Suprapubic skin (tissue), 4 donors: ENCODE measurements at regions not wholly inside any gene's neighbourhood (a gene's known extent, or its start where the extent isn't known, plus 50 kb on each side); places are given as distances from the start of the nearest gene placed in this dataset.

Experiments
- DNase-seq, 2 donors: peaks; one replicate each; pipeline ENCODE4 v3.0.0-alpha.2; 2019; ENCODE audit warnings: low spot score in 2 of 2
- H3K27ac ChIP-seq: fragments of 200-600 bp; sonication (generic); one replicate; pipeline ENCODE4 v1.5.1; 2019
- H3K27me3 ChIP-seq: fragments of 200-600 bp; sonication (generic); one replicate; pipeline ENCODE4 v1.5.1; 2019
- H3K36me3 ChIP-seq: fragments of 200-600 bp; sonication (generic); one replicate; pipeline ENCODE4 v1.5.1; 2019
- H3K4me1 ChIP-seq: fragments of 200-600 bp; sonication (generic); one replicate; pipeline ENCODE4 v1.5.1; 2019
- H3K4me3 ChIP-seq: fragments of 200-600 bp; sonication (generic); one replicate; pipeline ENCODE4 v1.5.1; 2019; ENCODE audit warnings: mild to moderate bottlenecking
- H3K9me3 ChIP-seq: fragments of 200-600 bp; sonication (generic); one replicate; pipeline ENCODE4 v1.5.1; 2019
- EP300 ChIP-seq: sonication (generic); formaldehyde crosslinking; IDR thresholded peaks from one replicate; pipeline ENCODE4 v1.6.1; 2017; ENCODE audit warnings: antibody characterized with exemption
- POLR2A ChIP-seq, 2 donors: fragments of 450-650 bp; IDR thresholded peaks; one replicate each; pipeline ENCODE4 v1.6.1; 2017; ENCODE audit warnings: antibody characterized with exemption in 2 of 2, mild to moderate bottlenecking in 2 of 2, moderate library complexity in 2 of 2
- POLR2AphosphoS5 ChIP-seq, 3 donors: sonication (generic); formaldehyde crosslinking; IDR thresholded peaks; one replicate each; pipeline ENCODE4 v1.6.1; 2017; ENCODE audit warnings: antibody characterized with exemption in 3 of 3
- WGBS: methylation state at CpG from one replicate; pipeline ENCODE4 v1.1.5; 2018; 5-methylcytosine and 5-hydroxymethylcytosine counted together
- TF ChIP-seq, protein P1 (sequence below), 2 donors: fragments of 200-600 bp in 1 of 2; fragments of 450-650 bp in 1 of 2; sonication (generic) in 1 of 2; IDR thresholded peaks; one replicate each; pipeline ENCODE4 v1.5.1; 2016 to 2019; ENCODE audit warnings: antibody characterized with exemption in 2 of 2, mild to moderate bottlenecking in 1 of 2, moderate library complexity in 1 of 2

DNA sequence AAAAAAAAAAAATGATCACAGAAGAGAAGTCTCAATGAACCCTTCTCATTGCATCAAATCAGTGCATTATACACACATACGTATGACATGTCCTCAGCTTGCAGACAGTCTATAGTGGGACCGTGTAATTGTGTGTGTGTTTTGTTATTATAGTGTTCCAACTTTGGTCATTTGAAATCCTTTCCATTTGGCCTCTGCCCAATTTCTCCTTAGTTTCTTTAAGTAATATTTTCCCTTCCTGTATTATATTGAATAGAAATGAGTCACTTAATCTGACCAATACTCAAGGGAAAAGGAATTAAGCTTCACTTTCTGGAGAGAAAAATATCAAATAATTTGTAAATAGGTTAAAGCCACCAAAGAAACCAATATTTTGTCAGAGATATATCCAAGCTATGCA lies 415.5 kb upstream of the SORCS1 start:
- no peak for DNase-seq
- 68% methylated on average over 2 of the region's 2 CpGs for WGBS
- Histone ChIP-seq H3K36me3 (no peaks in the 10 kb centered on the region), H3K4me3 (no peak overlapping the region), H3K4me1 (no peaks in the 10 kb centered on the region), H3K27ac (no peak overlapping the region), H3K27me3 (no peaks in the 10 kb centered on the region), H3K9me3 (peaks cover 8% of the 10 kb centered on the region)
- TF ChIP-seq EP300 (no peak), POLR2A (IDR thresholded peaks at IDR 0.05) (no peak)

DNA sequence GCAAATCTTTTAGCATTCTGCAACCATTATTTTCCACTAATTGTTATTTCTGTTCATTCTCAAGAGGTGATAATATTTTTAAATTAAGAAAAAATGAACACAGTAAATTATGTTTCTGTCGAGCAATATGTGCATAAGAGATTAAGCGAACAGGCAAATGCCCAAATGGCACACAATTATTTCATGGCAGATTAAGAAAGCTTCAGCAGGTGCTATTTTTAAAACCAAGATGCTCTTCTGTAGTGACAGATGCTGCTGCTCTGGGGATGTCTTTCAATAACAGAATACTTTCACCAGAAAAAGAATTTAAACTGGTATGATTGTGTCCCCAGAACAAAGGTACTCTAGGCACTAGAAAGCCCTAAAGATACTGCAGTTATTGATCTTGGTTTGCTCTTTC lies 412.7 kb upstream of the SORCS1 start:
- Histone ChIP-seq H3K27me3 (no peaks in the 10 kb centered on the region), H3K9me3 (no peaks in the 10 kb centered on the region), H3K4me1 (no peaks in the 10 kb centered on the region), H3K4me3 (no peak overlapping the region), H3K36me3 (no peaks in the 10 kb centered on the region), H3K27ac (no peak overlapping the region)
- no peak for DNase-seq
- TF ChIP-seq POLR2AphosphoS5 (IDR thresholded peaks at IDR 0.05) (no peak), POLR2A (IDR thresholded peaks at IDR 0.05) (no peak), EP300 (no peak)
- TF ChIP-seq, protein P1, sequence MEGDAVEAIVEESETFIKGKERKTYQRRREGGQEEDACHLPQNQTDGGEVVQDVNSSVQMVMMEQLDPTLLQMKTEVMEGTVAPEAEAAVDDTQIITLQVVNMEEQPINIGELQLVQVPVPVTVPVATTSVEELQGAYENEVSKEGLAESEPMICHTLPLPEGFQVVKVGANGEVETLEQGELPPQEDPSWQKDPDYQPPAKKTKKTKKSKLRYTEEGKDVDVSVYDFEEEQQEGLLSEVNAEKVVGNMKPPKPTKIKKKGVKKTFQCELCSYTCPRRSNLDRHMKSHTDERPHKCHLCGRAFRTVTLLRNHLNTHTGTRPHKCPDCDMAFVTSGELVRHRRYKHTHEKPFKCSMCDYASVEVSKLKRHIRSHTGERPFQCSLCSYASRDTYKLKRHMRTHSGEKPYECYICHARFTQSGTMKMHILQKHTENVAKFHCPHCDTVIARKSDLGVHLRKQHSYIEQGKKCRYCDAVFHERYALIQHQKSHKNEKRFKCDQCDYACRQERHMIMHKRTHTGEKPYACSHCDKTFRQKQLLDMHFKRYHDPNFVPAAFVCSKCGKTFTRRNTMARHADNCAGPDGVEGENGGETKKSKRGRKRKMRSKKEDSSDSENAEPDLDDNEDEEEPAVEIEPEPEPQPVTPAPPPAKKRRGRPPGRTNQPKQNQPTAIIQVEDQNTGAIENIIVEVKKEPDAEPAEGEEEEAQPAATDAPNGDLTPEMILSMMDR (IDR thresholded peaks at IDR 0.05), result no peak
- 38% methylated on average over 2 of the region's 2 CpGs for WGBS

DNA sequence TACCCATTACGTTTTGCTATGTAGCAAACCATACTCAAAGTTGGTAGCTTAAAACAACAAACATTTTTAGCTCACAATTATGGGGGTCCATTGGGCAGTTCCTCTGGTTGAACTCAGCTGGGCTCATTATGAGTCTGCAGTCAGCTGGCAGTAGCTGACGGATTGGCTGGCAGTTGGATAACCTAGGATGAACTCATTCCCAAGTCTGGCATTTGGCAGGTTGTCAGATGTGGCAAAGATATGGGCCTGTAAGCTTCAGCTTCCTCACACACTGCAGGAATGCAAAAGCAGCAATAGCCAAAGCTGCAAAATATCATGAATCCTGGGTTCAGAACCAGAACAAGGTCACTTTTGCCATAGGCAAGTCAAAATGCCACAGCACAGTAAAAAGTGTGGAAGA lies 412.2 kb upstream of the SORCS1 start:
- WGBS, result 30% methylated on average over 2 of the region's 2 CpGs
- Histone ChIP-seq H3K27ac (no peak overlapping the region), H3K4me1 (no peaks in the 10 kb centered on the region), H3K36me3 (no peaks in the 10 kb centered on the region), H3K4me3 (no peak overlapping the region), H3K9me3 (no peaks in the 10 kb centered on the region), H3K27me3 (no peaks in the 10 kb centered on the region)
- TF ChIP-seq POLR2A (IDR thresholded peaks at IDR 0.05) (no peak), POLR2AphosphoS5 (IDR thresholded peaks at IDR 0.05) (no peak), EP300 (no peak)
- TF ChIP-seq, protein P1 (IDR thresholded peaks at IDR 0.05), result no peak
- no peak for DNase-seq

DNA sequence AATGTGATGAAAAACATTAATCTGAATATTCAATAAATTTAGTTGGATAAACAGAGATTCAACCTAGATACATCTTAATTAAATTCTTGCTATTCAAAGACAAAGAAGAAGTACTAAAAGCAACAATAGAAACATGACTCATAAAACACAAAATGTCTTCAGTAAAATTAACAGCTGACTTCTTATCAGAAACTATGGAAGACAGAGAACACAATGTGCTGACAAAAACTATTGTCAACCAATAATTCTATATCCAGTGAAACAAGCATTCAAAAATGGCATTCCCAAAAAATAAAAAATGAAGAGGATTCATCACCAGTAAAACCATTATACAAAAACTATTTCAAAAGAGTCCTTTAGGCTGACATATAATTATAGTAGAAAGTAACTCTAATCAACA lies 400.5 kb upstream of the SORCS1 start:
- no peak overlapping the region for H3K4me3 ChIP-seq
- H3K27ac ChIP-seq, result no peak overlapping the region
- H3K36me3 ChIP-seq, result no peaks in the 10 kb centered on the region
- H3K9me3 ChIP-seq, result peaks cover 5% of the 10 kb centered on the region
- TF ChIP-seq POLR2AphosphoS5 (IDR thresholded peaks at IDR 0.05) (no peak), POLR2A (IDR thresholded peaks at IDR 0.05) (no peak), EP300 (no peak)
- TF ChIP-seq, protein P1 (IDR thresholded peaks at IDR 0.05), result no peak
- DNase-seq, result no peak
- no peaks in the 10 kb centered on the region for H3K27me3 ChIP-seq
- H3K4me1 ChIP-seq, result no peaks in the 10 kb centered on the region

DNA sequence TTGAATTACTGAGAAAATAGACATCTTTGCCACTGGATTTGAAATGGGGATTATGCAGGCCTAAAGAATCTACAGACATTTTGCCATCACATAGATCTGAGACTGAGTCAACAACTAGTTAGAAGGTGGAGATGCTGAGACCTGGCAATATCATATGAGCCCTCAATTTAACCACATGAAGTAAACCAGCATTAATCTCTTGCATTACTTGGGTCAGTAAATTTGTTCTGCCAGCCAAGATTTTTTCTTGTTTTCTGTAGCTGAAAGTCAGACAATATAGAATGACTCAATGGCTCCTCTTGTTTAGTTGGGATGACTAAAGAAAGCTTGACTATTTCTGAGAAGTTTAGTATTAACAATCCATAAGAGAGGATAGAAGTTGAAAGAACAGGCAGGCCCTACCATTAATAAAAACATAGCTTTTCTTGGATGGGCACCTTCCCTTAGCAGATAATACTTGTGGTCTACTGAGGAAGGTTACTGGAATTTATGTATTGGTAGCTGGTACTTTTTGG lies 396.7 kb upstream of the SORCS1 start:
- Histone ChIP-seq H3K9me3 (no peaks in the 10 kb centered on the region), H3K27me3 (no peaks in the 10 kb centered on the region), H3K36me3 (no peaks in the 10 kb centered on the region), H3K4me1 (no peaks in the 10 kb centered on the region), H3K4me3 (no peak overlapping the region), H3K27ac (no peak overlapping the region)
- TF ChIP-seq, protein P1 (IDR thresholded peaks at IDR 0.05), result no peak
- TF ChIP-seq EP300, result no peak
- no peak for TF ChIP-seq POLR2AphosphoS5 (IDR thresholded peaks at IDR 0.05)
- no peak for TF ChIP-seq POLR2A (IDR thresholded peaks at IDR 0.05)
- no peak for DNase-seq

DNA sequence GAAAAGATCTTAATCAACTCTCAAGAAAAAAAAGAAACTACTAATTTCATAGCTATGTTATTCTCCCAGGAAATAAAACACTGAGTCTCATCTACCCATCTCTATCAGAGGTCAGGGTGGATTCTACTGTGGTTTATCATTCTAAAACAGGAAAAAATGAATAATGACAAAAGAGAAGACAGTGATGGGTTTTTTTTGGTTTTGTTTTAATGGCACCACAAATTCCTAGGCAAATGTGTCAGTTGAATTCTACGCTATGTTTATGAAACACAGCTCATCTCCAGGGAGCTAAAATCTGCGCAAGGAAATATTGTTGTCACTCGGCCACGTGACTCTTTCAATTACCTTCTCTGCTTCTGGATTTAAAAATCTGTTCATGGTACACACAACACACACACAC lies 393.4 kb upstream of the SORCS1 start:
- H3K27ac ChIP-seq, result no peak overlapping the region
- 82% methylated on average over 4 of the region's 4 CpGs for WGBS
- no peaks in the 10 kb centered on the region for H3K4me1 ChIP-seq
- no peaks in the 10 kb centered on the region for H3K27me3 ChIP-seq
- H3K36me3 ChIP-seq, result no peaks in the 10 kb centered on the region
- TF ChIP-seq, protein P1 (IDR thresholded peaks at IDR 0.05), result no peak
- no peak for TF ChIP-seq POLR2A (IDR thresholded peaks at IDR 0.05)
- TF ChIP-seq EP300, result no peak
- TF ChIP-seq POLR2AphosphoS5 (IDR thresholded peaks at IDR 0.05), result no peak
- no peaks in the 10 kb centered on the region for H3K9me3 ChIP-seq
- no peak for DNase-seq
- no peak overlapping the region for H3K4me3 ChIP-seq
